HepG2 (cell line): ENCODE measurements at regions not wholly inside any gene's neighbourhood (a gene's known extent, or its start where the extent isn't known, plus 50 kb on each side); places are given as distances from the start of the nearest gene placed in this dataset.

Experiments
- ATAC-seq: fragments of 200-7000 bp; cut with Tn5 transposase; 3 replicates; pipeline ENCODE4 v1.9.1; 2020; ENCODE audit warnings: mild to moderate bottlenecking, moderate library complexity
- BruUV-seq: library from RNA; stranded (reverse); fragments of 400-500 nt; replicated peaks from 2 replicates; lab custom pipeline; 2021; lab: Mats Ljungman, UMichigan
- CTCF ChIA-PET: fragments of 300-600 bp; formaldehyde crosslinking; extraction: SDS; loops from one replicate; lab custom pipeline; 2021; ENCODE audit warnings: low total read pairs, inconsistent platforms, low intra/inter-chr PET ratio; lab: Yijun Ruan, JAX
- POLR2A ChIA-PET: fragments of 350-600 bp; sonication (Branson Sonifier 250); formaldehyde crosslinking; loops from one replicate; lab custom pipeline; 2020; ENCODE audit warnings: antibody characterized with exemption, inconsistent platforms; lab: Yijun Ruan, JAX
- DNase-seq: peaks from one replicate; pipeline ENCODE4 v3.0.0-alpha.2; 2015; ENCODE audit warnings: low spot score
- FAIRE-seq: peaks from 3 replicates; lab custom pipeline; 2011; peaks lifted over from hg19 to GRCh38; lab: Jason Lieb, UNC
- H2AFZ ChIP-seq: one replicate; pipeline ENCODE4 v1.6.1; 2011; ENCODE audit warnings: low read length, inconsistent platforms
- H3K27ac ChIP-seq: fragments of 300-600 bp; 3 replicates; pipeline ENCODE4 v1.8.0; 2011; ENCODE audit warnings: mixed run types, mild to moderate bottlenecking, mixed read lengths, low read length, inconsistent platforms; ENCODE audit not compliant: insufficient read depth; ENCODE audit errors: extremely low read length
- H3K27me3 ChIP-seq, 2 experiments: fragments of 200-600 bp in 1 of 2; 2 replicates in 1 of 2; 3 replicates in 1 of 2; pipeline versions ENCODE4 v1.6.0 to v1.8.0; 2011; ENCODE audit warnings: low read length in 2 of 2, mild to moderate bottlenecking in 2 of 2, moderate library complexity in 2 of 2, inconsistent platforms in 1 of 2; ENCODE audit not compliant: insufficient read depth in 2 of 2, control insufficient read depth in 1 of 2
- H3K36me3 ChIP-seq, 2 experiments: fragments of 200-600 bp in 1 of 2; replicated peaks in 1 of 2; 2 replicates in 1 of 2; 3 replicates in 1 of 2; pipeline versions ENCODE4 v1.5.1 to v1.8.0; 2011; ENCODE audit warnings: low read length in 2 of 2, inconsistent platforms in 1 of 2; ENCODE audit not compliant: insufficient read depth in 2 of 2, control insufficient read depth in 1 of 2
- H3K4me1 ChIP-seq: 2 replicates; pipeline ENCODE4 v1.5.1; 2012; ENCODE audit warnings: low read length, inconsistent platforms; ENCODE audit not compliant: insufficient read depth
- H3K4me2 ChIP-seq: 2 replicates; pipeline ENCODE4 v1.6.0; 2011; ENCODE audit warnings: low read depth, low read length, inconsistent platforms
- H3K4me3 ChIP-seq, 3 experiments: fragments of 200-600 bp in 1 of 3; sonication (generic), shearing (Covaris generic) in 1 of 3; replicated peaks in 1 of 3; 2 replicates each; pipeline ENCODE4 v1.5.1; 2011 to 2016; ENCODE audit warnings: low read length in 3 of 3, inconsistent platforms in 2 of 3, low read depth in 2 of 3, mild to moderate bottlenecking in 2 of 3, control low read depth in 1 of 3, mixed read lengths in 1 of 3; ENCODE audit not compliant: insufficient read depth in 1 of 3
- H3K79me2 ChIP-seq: one replicate; pipeline ENCODE4 v1.6.1; 2011; ENCODE audit warnings: low read length, inconsistent platforms; ENCODE audit not compliant: insufficient read depth
- H3K9ac ChIP-seq: 2 replicates; pipeline ENCODE4 v1.6.0; 2011; ENCODE audit warnings: mild to moderate bottlenecking, low read depth, low read length, inconsistent platforms; ENCODE audit not compliant: insufficient read depth
- H3K9me3 ChIP-seq: 2 replicates; pipeline ENCODE4 v1.5.1; 2012; ENCODE audit warnings: mild to moderate bottlenecking, low read length
- H4K20me1 ChIP-seq: 2 replicates; pipeline ENCODE4 v1.6.0; 2011; ENCODE audit warnings: inconsistent platforms, mild to moderate bottlenecking, low read length, moderate library complexity; ENCODE audit not compliant: insufficient read depth
- DR1 ChIP-seq: sonication (generic); formaldehyde crosslinking; IDR thresholded peaks from 2 replicates; pipeline ENCODE4 v1.8.0; 2021; ENCODE audit warnings: mild to moderate bottlenecking, missing genetic modification reagents, inconsistent platforms
- GATA4 ChIP-seq: sonication (generic); IDR thresholded peaks from 2 replicates; pipeline ENCODE4 v1.6.1; 2016; ENCODE audit warnings: antibody characterized with exemption, low read depth, borderline replicate concordance
- IRX3 ChIP-seq: sonication (generic); formaldehyde crosslinking; IDR thresholded peaks from 2 replicates; pipeline ENCODE4 v1.8.1; 2023; ENCODE audit warnings: mild to moderate bottlenecking, low read depth, missing genetic modification reagents, borderline replicate concordance
- MTA1 ChIP-seq: sonication (generic); formaldehyde crosslinking; IDR thresholded peaks from 2 replicates; pipeline ENCODE4 v1.4.0; 2020; ENCODE audit warnings: missing genetic modification reagents, mild to moderate bottlenecking, borderline replicate concordance
- TAF15 ChIP-seq: fragments of 200-400 bp; formaldehyde crosslinking; IDR thresholded peaks from one replicate; pipeline ENCODE4 v1.6.1; 2018; ENCODE audit warnings: mild to moderate bottlenecking, low read depth, low read length; ENCODE audit not compliant: poor library complexity, severe bottlenecking
- ZNF841 ChIP-seq: sonication (generic); formaldehyde crosslinking; IDR thresholded peaks from 2 replicates; pipeline ENCODE4 v1.8.1; 2023; ENCODE audit warnings: missing genetic modification reagents, borderline replicate concordance
- WGBS: methylation state at CpG from one replicate; pipeline ENCODE4 v1.1.6; 2017; ENCODE audit warnings: low lambda C conversion rate; 5-methylcytosine and 5-hydroxymethylcytosine counted together
- in situ Hi-C: cut with HindIII; loops from 2 replicates; pipeline ENCODE4 v1.10.0; 2017; ENCODE audit warnings: low pct_unique_long_range_greater_than_20kb; ENCODE audit not compliant: extremely low pct_ligation_motif_present
- intact Hi-C: fragments of 100-400 bp; cut with micrococcal nuclease; formaldehyde crosslinking; loops from one replicate; pipeline ENCODE4 v1.10.0; 2022; ENCODE audit not compliant: unreplicated experiment
- TF ChIP-seq, protein P1 (sequence below): sonication (generic); formaldehyde crosslinking; IDR thresholded peaks from 2 replicates; pipeline ENCODE4 v1.4.0; 2020; ENCODE audit warnings: mild to moderate bottlenecking, missing genetic modification reagents
- TF ChIP-seq, protein P2 (sequence below): sonication (generic); formaldehyde crosslinking; IDR thresholded peaks from 2 replicates; pipeline ENCODE4 v1.5.0; 2020; ENCODE audit warnings: mild to moderate bottlenecking, missing genetic modification reagents

DNA sequence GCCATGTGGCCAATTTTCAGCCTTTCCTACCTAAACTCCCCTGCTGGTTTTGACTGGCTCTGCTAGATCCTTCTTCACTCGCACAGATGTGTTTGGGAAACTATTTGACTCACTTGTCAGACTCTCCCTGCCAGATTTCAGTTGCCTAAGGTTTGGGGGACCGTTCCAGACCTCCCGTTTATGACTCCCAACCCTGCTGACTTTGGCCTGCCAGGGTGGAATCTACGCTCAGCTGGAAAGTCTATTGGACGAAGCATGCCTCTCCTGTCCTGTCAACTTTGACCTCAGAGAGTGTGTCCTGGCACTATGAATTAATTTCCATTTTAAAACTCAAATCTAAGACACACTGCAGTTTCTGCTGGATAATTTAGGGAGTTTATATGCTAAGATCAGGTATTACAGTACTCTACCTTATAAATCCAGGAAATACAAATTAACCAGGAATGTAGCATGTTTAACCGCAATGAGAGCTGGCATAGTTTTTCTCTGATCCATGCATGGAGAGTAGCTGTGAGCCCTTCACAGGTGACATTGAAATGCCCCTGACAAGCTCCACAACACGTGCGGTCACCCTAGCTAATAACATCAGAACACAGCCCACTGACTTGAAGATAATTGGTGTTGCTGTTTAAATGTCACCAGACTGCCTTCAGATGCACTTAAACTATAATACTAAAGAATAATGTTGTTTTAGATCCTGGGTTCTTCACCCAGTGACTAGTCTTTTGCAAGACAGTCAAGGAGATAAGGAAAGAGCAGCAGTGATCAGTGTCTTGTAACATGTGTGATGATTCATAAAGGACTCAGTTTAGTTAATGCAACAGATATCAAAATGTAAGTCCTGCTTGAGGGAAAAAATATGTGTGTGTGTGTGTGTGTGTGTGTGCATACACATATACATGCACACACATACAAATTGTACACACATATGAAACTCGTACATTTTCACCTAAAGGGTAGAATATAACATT is 223.0 kb upstream of the MCTP2 start:
- intact Hi-C loops: no loop called here
- WGBS: 20% methylated on average over 9 of the region's 9 CpGs
- H3K4me3 ChIP-seq: no peak overlapping the region
- in situ Hi-C loops: no loop called here
- no peaks in the 10 kb centered on the region for H3K79me2 ChIP-seq
- CTCF ChIA-PET: no interaction called here
- no peak overlapping the region for H3K27ac ChIP-seq
- H2AFZ ChIP-seq: no peak overlapping the region
- TF ChIP-seq GATA4: no peak
- no peak for TF ChIP-seq TAF15
- no peak for TF ChIP-seq ZNF841
- TF ChIP-seq DR1: no peak
- TF ChIP-seq, all 625 proteins: peak for 0
- ATAC-seq (no peak), FAIRE-seq (no peak), DNase-seq (no peak)
- BruUV-seq: no TSS peak
- Histone ChIP-seq H3K9ac (no peak overlapping the region), H4K20me1 (no peaks in the 10 kb centered on the region), H3K4me1 (no peaks in the 10 kb centered on the region), H3K27me3 (peaks cover 0 to 4% of the 10 kb centered on the region in 2 experiments; a peak in 1 of 5 replicates), H3K36me3 (no peaks in the 10 kb centered on the region), H3K9me3 (no peaks in the 10 kb centered on the region), H3K4me2 (no peak overlapping the region)
- POLR2A ChIA-PET: no interaction called here

DNA sequence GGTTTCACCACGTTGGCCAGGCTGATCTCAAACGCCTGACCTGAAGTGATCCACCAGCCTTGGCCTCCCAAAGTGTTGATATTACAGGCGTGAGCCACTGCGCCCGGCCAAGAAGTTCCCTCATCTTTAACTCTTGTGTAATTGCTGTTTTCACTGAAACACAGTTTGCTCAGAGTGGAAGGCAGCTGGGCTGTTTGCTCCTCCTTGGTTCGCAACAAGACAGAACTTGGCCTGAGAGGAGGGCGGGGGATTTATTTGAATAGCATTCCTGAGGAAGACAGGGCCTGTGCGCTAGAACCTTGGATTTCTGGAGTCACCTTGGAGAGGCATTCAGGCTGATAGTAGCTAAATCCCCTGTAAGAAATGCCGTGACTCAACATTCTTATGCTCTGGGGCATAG is 226.7 kb upstream of the MCTP2 start:
- Histone ChIP-seq H3K36me3 (no peaks in the 10 kb centered on the region), H3K9ac (no peak overlapping the region), H4K20me1 (no peaks in the 10 kb centered on the region), H3K4me2 (no peak overlapping the region), H3K27me3 (peaks cover 0 to 4% of the 10 kb centered on the region in 2 experiments; a peak in 1 of 5 replicates), H3K4me1 (no peaks in the 10 kb centered on the region), H3K27ac (no peak overlapping the region), H2AFZ (no peak overlapping the region), H3K79me2 (no peaks in the 10 kb centered on the region), H3K4me3 (no peak overlapping the region), H3K9me3 (no peaks in the 10 kb centered on the region)
- 18% methylated on average over 9 of the region's 9 CpGs for WGBS
- CTCF ChIA-PET: no interaction called here
- no TSS peak for BruUV-seq
- FAIRE-seq: no peak
- POLR2A ChIA-PET: no interaction called here
- intact Hi-C loops: no loop called here
- no peak for DNase-seq
- ATAC-seq: no peak
- in situ Hi-C loops: no loop called here
- TF ChIP-seq, protein P1, sequence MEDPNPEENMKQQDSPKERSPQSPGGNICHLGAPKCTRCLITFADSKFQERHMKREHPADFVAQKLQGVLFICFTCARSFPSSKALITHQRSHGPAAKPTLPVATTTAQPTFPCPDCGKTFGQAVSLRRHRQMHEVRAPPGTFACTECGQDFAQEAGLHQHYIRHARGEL (CRISPR knock-in tag): no peak
- TF ChIP-seq MTA1 (no peak), IRX3 (CRISPR knock-in tag) (no peak)
- TF ChIP-seq, protein P2, sequence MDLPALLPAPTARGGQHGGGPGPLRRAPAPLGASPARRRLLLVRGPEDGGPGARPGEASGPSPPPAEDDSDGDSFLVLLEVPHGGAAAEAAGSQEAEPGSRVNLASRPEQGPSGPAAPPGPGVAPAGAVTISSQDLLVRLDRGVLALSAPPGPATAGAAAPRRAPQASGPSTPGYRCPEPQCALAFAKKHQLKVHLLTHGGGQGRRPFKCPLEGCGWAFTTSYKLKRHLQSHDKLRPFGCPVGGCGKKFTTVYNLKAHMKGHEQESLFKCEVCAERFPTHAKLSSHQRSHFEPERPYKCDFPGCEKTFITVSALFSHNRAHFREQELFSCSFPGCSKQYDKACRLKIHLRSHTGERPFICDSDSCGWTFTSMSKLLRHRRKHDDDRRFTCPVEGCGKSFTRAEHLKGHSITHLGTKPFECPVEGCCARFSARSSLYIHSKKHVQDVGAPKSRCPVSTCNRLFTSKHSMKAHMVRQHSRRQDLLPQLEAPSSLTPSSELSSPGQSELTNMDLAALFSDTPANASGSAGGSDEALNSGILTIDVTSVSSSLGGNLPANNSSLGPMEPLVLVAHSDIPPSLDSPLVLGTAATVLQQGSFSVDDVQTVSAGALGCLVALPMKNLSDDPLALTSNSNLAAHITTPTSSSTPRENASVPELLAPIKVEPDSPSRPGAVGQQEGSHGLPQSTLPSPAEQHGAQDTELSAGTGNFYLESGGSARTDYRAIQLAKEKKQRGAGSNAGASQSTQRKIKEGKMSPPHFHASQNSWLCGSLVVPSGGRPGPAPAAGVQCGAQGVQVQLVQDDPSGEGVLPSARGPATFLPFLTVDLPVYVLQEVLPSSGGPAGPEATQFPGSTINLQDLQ (CRISPR knock-in tag): no peak
